Common myeloid progenitor, CD34-positive (primary cell): ENCODE measurements at regions not wholly inside any gene's neighbourhood (a gene's known extent, or its start where the extent isn't known, plus 50 kb on each side); places are given as distances from the start of the nearest gene placed in this dataset.

Experiments
- CTCF ChIA-PET: fragments of 350-600 bp; sonication (Branson Sonifier 250); formaldehyde crosslinking; loops from one replicate; lab custom pipeline; 2021; ENCODE audit warnings: antibody characterized with exemption; lab: Charles Lee
- POLR2A ChIA-PET: fragments of 350-600 bp; sonication (Branson Sonifier 250); formaldehyde crosslinking; loops from one replicate; lab custom pipeline; 2021; ENCODE audit warnings: antibody characterized with exemption; lab: Charles Lee
- DNase-seq, 3 donors: peaks; one replicate each; pipeline versions ENCODE4 v3.0.0 to v3.0.0-alpha.2; 2013
- H3K27ac ChIP-seq, 2 experiments: 1 replicate in 1 of 2; 2 replicates in 1 of 2; pipeline ENCODE4 v1.7.0; 2013; ENCODE audit warnings: inconsistent platforms in 2 of 2, low read length in 2 of 2, mild to moderate bottlenecking in 2 of 2, low read depth in 1 of 2, moderate library complexity in 1 of 2; ENCODE audit not compliant: severe bottlenecking in 2 of 2, insufficient read depth in 1 of 2, poor library complexity in 1 of 2
- H3K27me3 ChIP-seq, 5 experiments: replicated peaks in 2 of 5; 1 replicate in 3 of 5; 2 replicates in 2 of 5; pipeline versions ENCODE4 v1.6.1 to v1.7.0; 2013; ENCODE audit warnings: low read length in 4 of 5, mild to moderate bottlenecking in 2 of 5, moderate library complexity in 2 of 5, inconsistent platforms in 1 of 5; ENCODE audit not compliant: insufficient read depth in 5 of 5, control insufficient read depth in 4 of 5
- H3K36me3 ChIP-seq, 4 experiments: 1 replicate in 2 of 4; 2 replicates in 2 of 4; pipeline versions ENCODE4 v1.6.1 to v1.7.0; 2013; ENCODE audit warnings: low read length in 3 of 4, control low read depth in 1 of 4, mild to moderate bottlenecking in 1 of 4; ENCODE audit not compliant: control insufficient read depth in 4 of 4, insufficient read depth in 4 of 4
- H3K4me1 ChIP-seq, 4 experiments: 1 replicate in 3 of 4; 2 replicates in 1 of 4; pipeline versions ENCODE4 v1.6.1 to v1.7.1; 2013; ENCODE audit warnings: low read length in 3 of 4, mild to moderate bottlenecking in 3 of 4, control low read depth in 1 of 4, inconsistent platforms in 1 of 4, moderate library complexity in 1 of 4; ENCODE audit not compliant: control insufficient read depth in 4 of 4, insufficient read depth in 4 of 4; ENCODE audit errors: control extremely low read depth in 1 of 4
- H3K4me3 ChIP-seq, 7 experiments: 1 replicate in 4 of 7; 2 replicates in 3 of 7; pipeline versions ENCODE4 v1.5.1 to v1.7.0; 2013; ENCODE audit warnings: mild to moderate bottlenecking in 7 of 7, low read length in 6 of 7, moderate library complexity in 6 of 7, inconsistent platforms in 2 of 7, low read depth in 2 of 7, control low read depth in 1 of 7; ENCODE audit not compliant: insufficient read depth in 4 of 7, control insufficient read depth in 1 of 7; ENCODE audit errors: extremely low read depth in 1 of 7
- H3K9me3 ChIP-seq, 5 experiments: 1 replicate in 4 of 5; 2 replicates in 1 of 5; pipeline versions ENCODE4 v1.6.1 to v1.7.1; 2013; ENCODE audit warnings: low read length in 4 of 5, mild to moderate bottlenecking in 2 of 5, inconsistent platforms in 1 of 5, low read depth in 1 of 5, moderate library complexity in 1 of 5; ENCODE audit not compliant: control insufficient read depth in 4 of 5, insufficient read depth in 2 of 5; ENCODE audit errors: control extremely low read depth in 1 of 5
- WGBS: methylation state at CpG from one replicate; pipeline ENCODE4 v1.1.5; 2013; ENCODE audit not compliant: insufficient coverage; 5-methylcytosine and 5-hydroxymethylcytosine counted together

DNA sequence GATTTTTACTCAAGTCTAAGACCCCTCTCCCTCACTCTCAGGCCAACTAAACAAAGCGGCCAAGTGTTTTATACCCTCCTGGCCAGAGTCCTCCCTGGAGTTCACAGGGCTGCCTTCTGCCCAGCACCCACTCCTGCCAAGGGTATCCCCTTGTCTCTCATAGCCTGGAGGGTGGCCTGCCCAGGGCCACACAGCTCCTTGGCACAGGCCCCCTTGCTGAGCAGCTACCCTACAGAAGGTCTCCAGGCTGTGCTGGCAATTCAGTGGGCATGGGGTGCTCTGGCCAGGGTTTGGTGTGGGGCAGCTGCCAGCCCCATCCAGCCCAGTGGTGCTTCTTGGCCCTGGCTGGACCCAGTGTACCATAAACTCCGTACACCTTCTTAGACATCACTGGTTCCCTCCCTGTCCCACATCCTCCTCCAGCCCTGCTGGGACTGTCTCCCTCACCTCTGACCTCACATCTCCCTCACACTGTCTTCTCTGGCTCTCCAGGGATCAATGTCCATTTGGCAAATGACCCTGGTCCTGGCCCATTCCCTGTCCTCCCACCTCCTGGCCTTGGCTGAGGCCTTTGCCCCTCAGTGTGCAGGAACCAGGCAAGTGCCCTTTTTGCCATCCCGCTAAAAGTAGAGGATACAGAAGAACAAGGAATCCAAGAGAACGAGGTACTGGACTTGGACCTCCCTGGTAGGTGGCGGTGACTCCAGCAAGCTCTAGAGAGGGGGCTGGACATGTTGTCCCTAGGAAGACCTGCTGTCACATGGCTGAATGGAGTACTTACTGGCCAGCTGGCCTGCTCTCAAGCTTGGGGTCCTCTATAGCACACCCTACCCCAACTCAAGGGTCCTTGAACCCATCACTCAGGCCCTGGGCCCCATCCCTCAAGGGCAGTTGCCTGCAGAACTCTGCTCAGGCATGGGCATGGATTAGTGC, 50.0 kb upstream of the TRPM1 start:
- ChIA-PET POLR2A (no interaction called here), CTCF (no interaction called here)
- H3K36me3 ChIP-seq, result no peaks in the 10 kb centered on the region
- no peaks in the 10 kb centered on the region for H3K9me3 ChIP-seq
- no peak overlapping the region for H3K27ac ChIP-seq
- H3K4me3 ChIP-seq, result no peak overlapping the region
- no peaks in the 10 kb centered on the region for H3K4me1 ChIP-seq
- no peak for DNase-seq
- peaks cover 0 to 3% (median 0%) of the 10 kb centered on the region in 5 experiments for H3K27me3 ChIP-seq
- 98% methylated on average over 5 of the region's 5 CpGs for WGBS

DNA sequence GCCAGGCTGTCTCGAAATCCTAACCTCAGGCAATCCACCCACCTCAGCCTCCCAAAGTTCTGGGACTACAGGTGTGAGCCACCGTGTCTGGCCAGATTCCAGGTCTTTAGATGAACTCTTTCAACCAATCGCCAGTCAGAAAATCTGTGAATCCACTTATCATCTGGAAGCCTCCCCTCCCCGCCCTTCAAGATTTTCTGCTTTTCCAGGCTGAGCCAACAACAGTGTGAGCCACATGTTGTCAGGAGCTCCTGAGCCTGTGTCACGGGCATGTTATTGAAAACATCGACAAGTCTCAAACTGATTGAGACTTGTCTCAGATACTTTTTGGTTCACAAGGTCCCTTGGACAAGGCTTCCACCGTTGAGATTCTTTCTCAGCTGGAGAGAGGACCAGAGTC, 52.0 kb upstream of the TRPM1 start:
- Histone ChIP-seq H3K4me1 (no peaks in the 10 kb centered on the region), H3K27me3 (peaks cover 0 to 2% (median 0%) of the 10 kb centered on the region in 5 experiments), H3K4me3 (no peak overlapping the region), H3K36me3 (no peaks in the 10 kb centered on the region), H3K9me3 (no peaks in the 10 kb centered on the region), H3K27ac (no peak overlapping the region)
- ChIA-PET POLR2A (no interaction called here), CTCF (no interaction called here)
- WGBS, result 97% methylated on average over 6 of the region's 7 CpGs
- no peak for DNase-seq

DNA sequence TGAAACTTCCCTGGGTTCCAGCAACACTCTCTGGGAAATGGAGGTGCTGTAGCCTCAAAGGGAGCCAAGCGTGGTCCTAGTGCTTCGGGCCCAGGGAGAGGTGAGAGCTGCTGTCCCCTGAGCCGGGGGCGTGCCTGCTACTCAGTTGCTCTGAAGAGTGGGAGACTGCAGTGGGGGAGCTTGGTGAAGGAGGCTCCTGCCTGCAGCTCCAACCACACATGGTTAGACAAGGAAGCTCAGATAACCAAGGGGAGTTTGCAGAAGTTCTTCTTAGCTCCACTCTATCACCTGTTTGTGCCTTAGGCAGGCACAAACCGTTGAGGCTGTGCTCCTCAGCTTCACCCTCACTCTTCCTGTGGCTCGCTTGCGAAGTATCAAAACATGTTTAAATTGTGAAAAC, 53.6 kb upstream of the TRPM1 start:
- Histone ChIP-seq H3K4me3 (no peak overlapping the region), H3K9me3 (no peaks in the 10 kb centered on the region), H3K36me3 (no peaks in the 10 kb centered on the region), H3K27me3 (no peaks in the 10 kb centered on the region), H3K27ac (no peak overlapping the region), H3K4me1 (no peaks in the 10 kb centered on the region)
- POLR2A ChIA-PET, result no interaction called here
- peak in 1 of 3 donors; percentile 9 for DNase-seq
- 80% methylated on average over 7 of the region's 7 CpGs for WGBS
- CTCF ChIA-PET, result interaction anchor here (1.5 kb wide), 1 partner anchor 26 kb away, joined by 3 read pairs; no protein-coding TSS in a partner anchor

DNA sequence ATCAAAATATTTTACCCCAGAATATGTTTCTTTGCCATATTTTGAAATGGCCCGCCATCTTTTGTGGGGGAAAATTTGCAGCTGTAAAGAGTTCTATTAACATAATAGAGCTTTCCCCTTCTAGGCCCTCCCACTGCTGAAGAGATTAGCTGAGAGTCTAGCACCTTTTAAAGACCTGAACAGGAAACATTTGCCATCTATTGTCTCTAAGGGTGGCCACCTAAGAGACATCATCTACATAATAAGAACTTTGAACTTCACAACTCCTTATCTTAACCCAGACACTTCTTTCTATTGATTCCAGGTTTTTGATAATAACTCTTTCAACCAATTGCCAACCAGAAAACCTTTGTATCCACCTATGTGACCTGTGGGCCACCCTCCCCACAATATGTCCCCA, 54.7 kb upstream of the TRPM1 start:
- Histone ChIP-seq H3K36me3 (no peaks in the 10 kb centered on the region), H3K9me3 (no peaks in the 10 kb centered on the region), H3K4me3 (no peak overlapping the region), H3K4me1 (no peaks in the 10 kb centered on the region), H3K27me3 (no peaks in the 10 kb centered on the region), H3K27ac (no peak overlapping the region)
- WGBS, result no CpG with 5 or more reads among the region's 1 CpG
- no peak for DNase-seq
- POLR2A ChIA-PET, result no interaction called here
- CTCF ChIA-PET, result interaction anchor here (1.5 kb wide), 1 partner anchor 27 kb away, joined by 3 read pairs; no protein-coding TSS in a partner anchor

- Histone ChIP-seq H3K36me3 (no peaks in the 10 kb centered on the region), H3K4me1 (no peaks in the 10 kb centered on the region), H3K4me3 (no peak overlapping the region), H3K27ac (no peak overlapping the region), H3K9me3 (no peaks in the 10 kb centered on the region), H3K27me3 (no peaks in the 10 kb centered on the region)
- POLR2A ChIA-PET, result no interaction called here
- WGBS, result 96% methylated on average over 3 of the region's 4 CpGs
- no peak for DNase-seq
- CTCF ChIA-PET, result no interaction called here
These were observed 55.3 kb upstream of the TRPM1 start for GRCh38 chr15:31156808-31157207.

GRCh38 chr15:31157644-31158069, 56.1 kb upstream of the TRPM1 start:
- no peak for DNase-seq
- WGBS, result 97% methylated on average over 9 of the region's 10 CpGs
- Histone ChIP-seq H3K4me1 (no peaks in the 10 kb centered on the region), H3K4me3 (no peak overlapping the region), H3K27ac (no peak overlapping the region), H3K36me3 (no peaks in the 10 kb centered on the region), H3K27me3 (no peaks in the 10 kb centered on the region), H3K9me3 (no peaks in the 10 kb centered on the region)
- POLR2A ChIA-PET, result no interaction called here
- CTCF ChIA-PET, result interaction anchor here (1.1 kb wide), 1 partner anchor 30 kb away, joined by 3 read pairs; no protein-coding TSS in a partner anchor

DNA sequence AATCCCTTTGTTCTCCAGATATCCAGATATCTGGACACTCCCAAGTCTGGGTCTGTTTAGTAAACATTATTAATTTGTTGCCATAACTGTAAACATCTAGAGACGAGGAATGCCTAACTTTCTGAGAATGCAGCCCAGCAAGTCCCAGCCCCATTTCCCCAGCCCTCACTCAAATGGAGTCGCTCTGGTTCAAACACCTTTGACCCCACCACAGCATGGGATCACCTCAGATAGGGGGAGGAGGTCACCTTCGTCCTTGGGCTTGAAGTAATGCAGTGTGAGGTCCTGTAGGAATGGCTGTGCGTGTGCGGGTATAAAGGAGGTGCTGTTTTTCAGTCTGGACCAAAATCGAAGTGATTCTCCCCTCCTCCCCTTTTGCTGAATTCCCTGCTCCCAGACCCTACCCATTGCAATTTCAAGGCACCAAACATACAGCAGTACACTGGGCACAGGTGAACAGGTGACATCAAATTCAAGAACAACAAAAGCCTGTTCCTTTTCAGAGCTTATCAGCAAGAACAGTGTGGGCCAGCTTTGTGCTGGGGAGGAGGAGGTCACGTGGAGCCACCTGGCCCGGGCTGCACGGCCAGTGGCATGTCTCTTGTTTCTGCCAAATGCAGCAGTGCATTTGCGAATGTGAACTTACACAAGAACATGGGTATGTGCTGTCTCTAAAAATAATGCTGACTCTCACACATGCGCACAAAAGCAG, 57.5 kb upstream of the TRPM1 start:
- POLR2A ChIA-PET, result no interaction called here
- CTCF ChIA-PET, result no interaction called here
- DNase-seq, result no peak
- Histone ChIP-seq H3K9me3 (no peaks in the 10 kb centered on the region), H3K4me1 (no peaks in the 10 kb centered on the region), H3K27ac (no peak overlapping the region), H3K36me3 (no peaks in the 10 kb centered on the region), H3K4me3 (no peak overlapping the region), H3K27me3 (no peaks in the 10 kb centered on the region)
- WGBS, result 76% methylated on average over 5 of the region's 11 CpGs
